ENCODE measurements at regions not wholly inside any gene's neighbourhood (a gene's known extent, or its start where the extent isn't known, plus 50 kb on each side); places are given as distances from the start of the nearest gene placed in this dataset.

- intact Hi-C loops (cut with micrococcal nuclease; ENCODE audit: unreplicated experiment): loop anchor here (10.0 kb wide), 1 partner anchor 118 kb away; no protein-coding TSS in a partner anchor
- CTCF ChIA-PET: no interaction called here
These were observed 263.2 kb downstream of the HGF start for GRCh38 chr7:81506609-81507008.

GRCh38 chr7:81503771-81504170 is 266.1 kb downstream of the HGF start:
- no peak overlapping the region for H3K4me3 Mint-ChIP-seq (ENCODE audit: low read depth, unreplicated experiment)
- peaks cover 21% of the 10 kb centered on the region for H3K4me1 Mint-ChIP-seq (ENCODE audit: low read depth, unreplicated experiment)
- no peaks in the 10 kb centered on the region for H3K9me3 Mint-ChIP-seq (ENCODE audit: low read depth, unreplicated experiment)
- CTCF ChIA-PET: no interaction called here
- no TSS peak for BruUV-seq (replicated peaks)
- H3K27ac Mint-ChIP-seq (ENCODE audit: unreplicated experiment): no peak overlapping the region
- intact Hi-C loops (cut with micrococcal nuclease; ENCODE audit: unreplicated experiment): loop anchor here (5.0 to 10.0 kb wide), 2 partner anchors 121 to 1224 kb away; no protein-coding TSS in a partner anchor
- no peak for DNase-seq
- H3K27me3 Mint-ChIP-seq (ENCODE audit: unreplicated experiment): no peaks in the 10 kb centered on the region
- no peaks in the 10 kb centered on the region for H3K36me3 Mint-ChIP-seq (ENCODE audit: insufficient read depth, unreplicated experiment)
- TF ChIP-seq CTCF (IDR thresholded peaks at IDR 0.05; ENCODE audit: unreplicated experiment): no peak

More at GRCh38 chr7:81506609-81507008, 263.2 kb downstream of the HGF start:
- Mint-ChIP-seq H3K36me3 (ENCODE audit: insufficient read depth, unreplicated experiment) (no peaks in the 10 kb centered on the region), H3K9me3 (ENCODE audit: low read depth, unreplicated experiment) (no peaks in the 10 kb centered on the region), H3K4me3 (ENCODE audit: low read depth, unreplicated experiment) (no peak overlapping the region), H3K27me3 (ENCODE audit: unreplicated experiment) (no peaks in the 10 kb centered on the region), H3K27ac (ENCODE audit: unreplicated experiment) (no peak overlapping the region), H3K4me1 (ENCODE audit: low read depth, unreplicated experiment) (peaks cover 10% of the 10 kb centered on the region)
- DNase-seq: no peak
- TF ChIP-seq CTCF (IDR thresholded peaks at IDR 0.05; ENCODE audit: unreplicated experiment): no peak
- BruUV-seq (replicated peaks): no TSS peak

GRCh38 chr7:81503336-81503735 is 266.5 kb downstream of the HGF start:
- no peak for TF ChIP-seq CTCF (IDR thresholded peaks at IDR 0.05; ENCODE audit: unreplicated experiment)
- intact Hi-C loops (cut with micrococcal nuclease; ENCODE audit: unreplicated experiment): loop anchor here (5.0 to 10.0 kb wide), 2 partner anchors 121 to 1224 kb away; no protein-coding TSS in a partner anchor
- Mint-ChIP-seq H3K9me3 (ENCODE audit: low read depth, unreplicated experiment) (no peaks in the 10 kb centered on the region), H3K27ac (ENCODE audit: unreplicated experiment) (no peak overlapping the region), H3K27me3 (ENCODE audit: unreplicated experiment) (no peaks in the 10 kb centered on the region), H3K36me3 (ENCODE audit: insufficient read depth, unreplicated experiment) (no peaks in the 10 kb centered on the region), H3K4me1 (ENCODE audit: low read depth, unreplicated experiment) (peaks cover 21% of the 10 kb centered on the region), H3K4me3 (ENCODE audit: low read depth, unreplicated experiment) (no peak overlapping the region)
- no TSS peak for BruUV-seq (replicated peaks)
- CTCF ChIA-PET: no interaction called here
- DNase-seq: no peak

- CTCF ChIA-PET: interaction anchor here (0.7 kb wide), 1 partner anchor 214 kb away, joined by 4 read pairs; no protein-coding TSS in a partner anchor
- intact Hi-C loops (cut with micrococcal nuclease; ENCODE audit: unreplicated experiment): loop anchor here (5.0 to 10.0 kb wide), 2 partner anchors 124 to 1226 kb away; no protein-coding TSS in a partner anchor
- no TSS peak for BruUV-seq (replicated peaks)
- Mint-ChIP-seq H3K27me3 (ENCODE audit: unreplicated experiment) (no peaks in the 10 kb centered on the region), H3K27ac (ENCODE audit: unreplicated experiment) (no peak overlapping the region), H3K9me3 (ENCODE audit: low read depth, unreplicated experiment) (no peaks in the 10 kb centered on the region), H3K4me3 (ENCODE audit: low read depth, unreplicated experiment) (no peak overlapping the region), H3K36me3 (ENCODE audit: insufficient read depth, unreplicated experiment) (no peaks in the 10 kb centered on the region), H3K4me1 (ENCODE audit: low read depth, unreplicated experiment) (peaks cover 21% of the 10 kb centered on the region)
- DNase-seq: no peak
- TF ChIP-seq CTCF (IDR thresholded peaks at IDR 0.05; ENCODE audit: unreplicated experiment): no peak
These were observed 268.6 kb downstream of the HGF start for GRCh38 chr7:81501220-81501619.

Measured in Calu3 (cell line).